Left colon (tissue), 2 donors: ENCODE measurements at regions not wholly inside any gene's neighbourhood (a gene's known extent, or its start where the extent isn't known, plus 50 kb on each side); places are given as distances from the start of the nearest gene placed in this dataset.

Source experiments
- ATAC-seq: fragments of 200-7000 bp; cut with Tn5 transposase; one replicate; pipeline ENCODE4 v1.9.1; 2020; ENCODE audit warnings: mild to moderate bottlenecking, moderate library complexity
- DNase-seq, 2 donors: peaks; one replicate each; pipeline ENCODE4 v3.0.0-alpha.2; 2020
- intact Hi-C, 2 donors: fragments of 100-400 bp; cut with DNase I in 1 of 2; cut with micrococcal nuclease in 1 of 2; formaldehyde crosslinking; loops; one replicate each; pipeline versions ENCODE4 v1.11.2 to v1.14.0; 2022; cut with DNase I, micrococcal nuclease
- donor health status: DM: no; HTN: no; CAD: no.
- donor health status: DM: yes; HTN: yes; CAD: no.

- intact Hi-C loops: no loop called here
- DNase-seq (no peak), ATAC-seq (no peak)
Observed at GRCh38 chr2:898319-898718, 52.3 kb upstream of the SNTG2 start.

GRCh38 chr2:897091-897490 lies 53.6 kb upstream of the SNTG2 start:
- intact Hi-C loops: no loop called here
- DNase-seq (no peak), ATAC-seq (no peak)

- DNase-seq: peak; percentile 28 to 53
- peak; percentile 91 for ATAC-seq
- intact Hi-C loops: no loop called here
Observed at GRCh38 chr2:893311-893710, 57.3 kb upstream of the SNTG2 start.

- DNase-seq (no peak), ATAC-seq (no peak)
Observed at GRCh38 chr2:892892-893291, 57.8 kb upstream of the SNTG2 start.

GRCh38 chr2:892401-892800 lies 58.2 kb upstream of the SNTG2 start:
- DNase-seq: no peak
- no peak for ATAC-seq
- intact Hi-C loops: no loop called here

More at GRCh38 chr2:892892-893291, 57.8 kb upstream of the SNTG2 start:
- intact Hi-C loops: no loop called here

- no peak for ATAC-seq
- intact Hi-C loops: no loop called here
- no peak for DNase-seq
Observed at GRCh38 chr2:891734-892133, 58.9 kb upstream of the SNTG2 start.

- no peak for DNase-seq
- ATAC-seq: no peak
- intact Hi-C loops: no loop called here
Observed at GRCh38 chr2:890791-891190, 59.9 kb upstream of the SNTG2 start.

GRCh38 chr2:890214-890613 lies 60.4 kb upstream of the SNTG2 start:
- intact Hi-C loops: no loop called here
- ATAC-seq: no peak
- no peak for DNase-seq

- ATAC-seq: no peak
- intact Hi-C loops: no loop called here
- DNase-seq: no peak
Observed at GRCh38 chr2:888906-889566, 61.6 kb upstream of the SNTG2 start.

GRCh38 chr2:888211-888801 lies 62.3 kb upstream of the SNTG2 start:
- ATAC-seq: no peak
- intact Hi-C loops: no loop called here
- no peak for DNase-seq

GRCh38 chr2:887639-888038 lies 63.0 kb upstream of the SNTG2 start:
- ATAC-seq: no peak
- intact Hi-C loops: no loop called here
- DNase-seq: no peak

- DNase-seq (no peak), ATAC-seq (no peak)
- intact Hi-C loops: no loop called here
Observed at GRCh38 chr2:886072-887022, 64.3 kb upstream of the SNTG2 start.

- ATAC-seq (no peak), DNase-seq (no peak)
- intact Hi-C loops: no loop called here
Observed at GRCh38 chr2:885230-886071, 65.2 kb upstream of the SNTG2 start.

- no peak for DNase-seq
- ATAC-seq: peak; percentile 88
- intact Hi-C loops: no loop called here
Observed at GRCh38 chr2:883803-884748, 66.6 kb upstream of the SNTG2 start.

GRCh38 chr2:883260-883802 lies 67.3 kb upstream of the SNTG2 start:
- intact Hi-C loops: no loop called here
- peak; percentile 17 for ATAC-seq
- DNase-seq: no peak

- intact Hi-C loops: no loop called here
- no peak for DNase-seq
- no peak for ATAC-seq
Observed at GRCh38 chr2:881204-881918, 69.3 kb upstream of the SNTG2 start.
